Chondrocyte (in vitro differentiated cells): ENCODE measurements at regions not wholly inside any gene's neighbourhood (a gene's known extent, or its start where the extent isn't known, plus 50 kb on each side); places are given as distances from the start of the nearest gene placed in this dataset.
"Not testable (repeated sequence)": the region's sequence is repeated elsewhere in the genome, so short reads cannot be mapped to it uniquely, and the experiment has no call there.

ENCODE experiments used
- DNase-seq: peaks from one replicate; pipeline ENCODE4 v3.0.0; 2021; ENCODE audit warnings: mixed read lengths, low spot score
- H3K27ac Mint-ChIP-seq: one replicate; pipeline ENCODE4 v1.8.0; 2021; ENCODE audit warnings: mild to moderate bottlenecking, moderate library complexity, mixed read lengths; ENCODE audit not compliant: unreplicated experiment
- H3K27me3 Mint-ChIP-seq: 2 replicates; pipeline ENCODE4 v1.8.0; 2021; ENCODE audit warnings: low read depth, mixed read lengths
- H3K36me3 Mint-ChIP-seq: 2 replicates; pipeline ENCODE4 v1.8.0; 2021; ENCODE audit warnings: low read depth, mixed read lengths
- H3K4me1 Mint-ChIP-seq: 2 replicates; pipeline ENCODE4 v1.8.0; 2021; ENCODE audit warnings: low read depth, mild to moderate bottlenecking, mixed read lengths
- H3K4me3 Mint-ChIP-seq: one replicate; pipeline ENCODE4 v1.8.0; 2021; ENCODE audit warnings: mild to moderate bottlenecking, moderate library complexity, mixed read lengths; ENCODE audit not compliant: unreplicated experiment
- H3K9me3 Mint-ChIP-seq: 2 replicates; pipeline ENCODE4 v1.8.0; 2021; ENCODE audit warnings: low read depth, mixed read lengths
- CTCF ChIP-seq: fragments of 200-600 bp; sonication (generic); IDR thresholded peaks from 2 replicates; pipeline ENCODE4 v1.5.0; 2021; ENCODE audit warnings: antibody characterized with exemption, mild to moderate bottlenecking, moderate library complexity

DNA sequence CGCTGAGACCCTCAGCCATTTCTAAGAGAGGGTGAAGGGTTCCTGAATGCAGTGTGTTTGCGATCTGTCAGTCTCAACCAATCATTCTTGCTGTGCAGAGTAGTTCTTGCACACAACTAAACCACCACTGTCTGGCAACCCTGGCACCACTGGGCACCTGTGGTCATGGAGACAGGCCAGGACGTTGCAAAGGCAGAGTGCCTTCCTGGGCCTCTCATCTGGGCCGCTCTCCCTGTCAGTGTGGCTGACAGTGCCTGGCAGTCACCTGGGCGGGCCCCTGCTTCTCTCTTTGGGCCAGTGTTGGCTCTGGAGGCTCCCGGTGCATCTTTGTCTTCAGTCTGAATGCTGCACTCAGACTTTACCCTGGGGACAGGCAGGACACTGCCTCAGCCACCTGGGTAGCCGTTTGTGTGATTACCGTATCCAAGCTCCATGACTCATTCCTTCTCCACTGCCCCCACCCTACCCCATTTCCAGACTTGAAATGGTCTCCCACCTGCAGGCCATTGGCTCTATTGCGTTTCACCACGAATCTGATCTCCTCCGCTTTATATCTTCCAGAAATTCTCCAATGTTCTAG lies 104.6 kb upstream of the KLF13 start:
- Mint-ChIP-seq H3K4me3 (no peak overlapping the region), H3K36me3 (no peaks in the 10 kb centered on the region), H3K27me3 (no peaks in the 10 kb centered on the region), H3K27ac (no peak overlapping the region), H3K4me1 (peaks cover 24% of the 10 kb centered on the region), H3K9me3 (no peaks in the 10 kb centered on the region)
- no peak for TF ChIP-seq CTCF
- DNase-seq, result peak; percentile 48

DNA sequence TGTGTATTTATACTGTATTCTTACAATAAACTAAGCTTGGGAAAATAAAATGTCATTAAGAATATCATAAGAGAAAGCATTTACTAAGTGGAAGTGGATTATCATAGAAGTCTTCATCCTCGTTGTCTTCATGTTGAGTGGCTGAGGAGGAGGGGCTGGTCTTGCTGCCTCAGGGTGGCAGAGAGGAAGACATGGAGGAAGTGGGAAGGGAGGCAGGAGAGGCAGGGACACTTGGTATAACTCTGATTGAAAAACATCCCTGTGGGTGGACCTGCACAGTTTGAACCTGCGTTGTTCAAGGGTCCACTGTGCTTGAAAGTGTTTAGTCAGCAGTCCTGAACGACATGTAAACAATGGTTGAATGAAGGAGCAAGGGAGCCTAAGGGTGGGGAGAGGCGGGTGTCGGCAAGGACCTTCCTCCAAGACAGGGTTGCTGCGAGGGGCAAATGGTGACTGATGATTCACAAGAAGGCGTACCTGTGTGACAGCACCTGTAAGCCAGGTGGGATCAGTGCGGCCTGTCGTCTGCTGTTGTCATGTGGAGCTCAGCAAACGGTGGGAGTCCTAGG lies 103.8 kb upstream of the KLF13 start:
- Mint-ChIP-seq H3K4me3 (no peak overlapping the region), H3K36me3 (no peaks in the 10 kb centered on the region), H3K27ac (no peak overlapping the region), H3K9me3 (no peaks in the 10 kb centered on the region), H3K4me1 (peaks cover 24% of the 10 kb centered on the region), H3K27me3 (no peaks in the 10 kb centered on the region)
- no peak for DNase-seq
- TF ChIP-seq CTCF, result no peak

GRCh38 chr15:31223478-31224350 lies 102.9 kb upstream of the KLF13 start:
- peaks cover 4% of the 10 kb centered on the region for H3K27me3 Mint-ChIP-seq
- H3K9me3 Mint-ChIP-seq, result no peaks in the 10 kb centered on the region
- peak overlapping the region; percentile 41 for H3K27ac Mint-ChIP-seq
- DNase-seq, result no peak
- peaks cover 24% of the 10 kb centered on the region for H3K4me1 Mint-ChIP-seq
- no peak for TF ChIP-seq CTCF
- no peaks in the 10 kb centered on the region for H3K36me3 Mint-ChIP-seq
- H3K4me3 Mint-ChIP-seq, result peak overlapping the region; percentile 45

DNA sequence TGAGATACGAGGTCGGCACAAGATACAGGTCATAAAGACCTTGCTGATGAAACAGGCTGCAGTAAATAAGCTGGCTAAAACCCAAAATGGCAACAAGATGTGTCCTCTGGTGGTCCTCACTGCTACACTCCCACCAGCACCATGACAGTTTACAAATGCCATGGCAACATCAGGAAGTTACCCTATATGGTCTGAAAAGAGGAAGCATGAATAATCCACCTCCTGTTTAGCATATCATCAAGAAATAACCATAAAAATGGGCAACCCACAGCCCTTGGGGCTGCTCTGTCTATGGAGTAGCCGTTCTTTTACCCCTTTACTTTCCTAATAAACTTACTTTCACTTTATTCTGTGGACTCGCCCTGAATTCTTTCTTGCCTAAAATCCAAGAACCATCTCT lies 102.0 kb upstream of the KLF13 start:
- H3K4me3 Mint-ChIP-seq, H3K9me3 Mint-ChIP-seq, H3K36me3 Mint-ChIP-seq, H3K27ac Mint-ChIP-seq, H3K27me3 Mint-ChIP-seq, DNase-seq: not testable (repeated sequence)
- H3K4me1 Mint-ChIP-seq, result peaks cover 24% of the 10 kb centered on the region

- H3K27ac Mint-ChIP-seq, result no peak overlapping the region
- H3K4me3 Mint-ChIP-seq, result no peak overlapping the region
- no peaks in the 10 kb centered on the region for H3K9me3 Mint-ChIP-seq
- peaks cover 24% of the 10 kb centered on the region for H3K4me1 Mint-ChIP-seq
- TF ChIP-seq CTCF, result no peak
- DNase-seq, result peak; percentile 59
- peaks cover 4% of the 10 kb centered on the region for H3K27me3 Mint-ChIP-seq
- H3K36me3 Mint-ChIP-seq, result no peaks in the 10 kb centered on the region
Measured at GRCh38 chr15:31225356-31225955, 101.2 kb upstream of the KLF13 start.
